ENCODE measurements at regions not wholly inside any gene's neighbourhood (a gene's known extent, or its start where the extent isn't known, plus 50 kb on each side); places are given as distances from the start of the nearest gene placed in this dataset.

DNA sequence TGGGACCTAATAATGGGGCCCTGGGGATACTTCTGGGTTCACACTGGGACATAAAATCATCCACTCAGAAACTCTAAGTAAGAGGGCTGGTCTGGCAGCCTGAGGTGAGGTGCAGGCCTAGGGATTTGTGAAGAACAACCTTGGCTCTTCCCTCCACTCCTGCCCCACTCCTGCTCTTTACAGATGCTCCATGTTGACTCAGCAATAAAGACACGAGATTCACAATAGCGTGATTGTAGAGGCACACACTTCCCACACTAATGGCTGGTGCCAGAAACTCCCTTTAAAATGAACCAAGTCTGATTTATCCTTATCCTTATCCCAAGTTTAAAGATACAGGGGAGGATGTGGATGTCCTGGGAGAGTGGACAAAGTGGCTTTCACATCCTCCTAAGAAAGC is 228.2 kb downstream of the ACTR3 start:
- Histone ChIP-seq H3K9me3 (ENCODE audit: insufficient read depth, low read length) (no peaks in the 10 kb centered on the region), H2AFZ (ENCODE audit: low read depth, low read length) (no peak overlapping the region), H3K27me3 (ENCODE audit: low read depth, low read length) (0 out of 2 replicates have a peak, but pooled peaks cover 5% of the 10 kb centered on the region), H3K9ac (ENCODE audit: low read length) (no peak overlapping the region), H4K20me1 (ENCODE audit: insufficient read depth, low read length) (no peaks in the 10 kb centered on the region), H3K4me3 (ENCODE audit: low read length) (no peak overlapping the region), H3K27ac (ENCODE audit: low read length) (no peak overlapping the region), H3K79me2 (ENCODE audit: low read length) (no peaks in the 10 kb centered on the region), H3K4me2 (ENCODE audit: low read length) (no peak overlapping the region), H3K4me1 (ENCODE audit: low read length) (no peaks in the 10 kb centered on the region), H3K36me3 (replicated peaks; ENCODE audit: low read depth, low read length) (no peaks in the 10 kb centered on the region)
- TF ChIP-seq CTCF (IDR thresholded peaks at IDR 0.05; ENCODE audit: low read depth, low read length), result no peak
- TF ChIP-seq EZH2phosphoT487 (IDR thresholded peaks at IDR 0.05; ENCODE audit: low read depth), result no peak

- H2AFZ ChIP-seq (ENCODE audit: low read depth, low read length), result no peak overlapping the region
- H4K20me1 ChIP-seq (ENCODE audit: insufficient read depth, low read length), result no peaks in the 10 kb centered on the region
- TF ChIP-seq EZH2phosphoT487 (IDR thresholded peaks at IDR 0.05; ENCODE audit: low read depth), result no peak
- TF ChIP-seq CTCF (IDR thresholded peaks at IDR 0.05; ENCODE audit: low read depth, low read length), result no peak
- no peaks in the 10 kb centered on the region for H3K9me3 ChIP-seq (ENCODE audit: insufficient read depth, low read length)
- no peaks in the 10 kb centered on the region for H3K4me1 ChIP-seq (ENCODE audit: low read length)
- peaks cover 5% of the 10 kb centered on the region; the same call in 1 of the 2 replicates for H3K27me3 ChIP-seq (ENCODE audit: low read depth, low read length)
- H3K4me3 ChIP-seq (ENCODE audit: low read length), result no peak overlapping the region
- H3K4me2 ChIP-seq (ENCODE audit: low read length), result no peak overlapping the region
- no peak overlapping the region for H3K27ac ChIP-seq (ENCODE audit: low read length)
- no peaks in the 10 kb centered on the region for H3K79me2 ChIP-seq (ENCODE audit: low read length)
- no peaks in the 10 kb centered on the region for H3K36me3 ChIP-seq (replicated peaks; ENCODE audit: low read depth, low read length)
- H3K9ac ChIP-seq (ENCODE audit: low read length), result no peak overlapping the region
Measured at GRCh38 chr2:114119862-114120261, 230.0 kb downstream of the ACTR3 start.

DNA sequence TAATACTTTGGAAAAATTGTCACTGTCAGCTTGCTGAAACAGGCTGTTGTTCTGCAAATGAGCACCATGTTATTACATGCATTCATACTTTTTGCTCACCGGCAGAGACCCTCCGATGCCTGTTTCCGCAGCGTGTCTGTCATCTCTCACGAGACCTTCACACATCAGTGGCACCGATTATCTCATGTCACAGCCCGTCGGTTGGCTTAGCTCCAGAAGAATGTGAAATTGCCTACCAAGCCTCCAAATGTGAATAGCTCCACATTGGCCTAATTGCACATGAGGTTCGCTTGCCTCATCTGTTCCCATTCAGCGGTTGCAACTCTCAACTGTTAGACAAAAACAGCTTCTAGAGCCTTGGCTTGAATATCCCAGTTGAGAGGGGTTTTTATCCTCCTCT is 233.0 kb downstream of the ACTR3 start:
- Histone ChIP-seq H3K27ac (ENCODE audit: low read length) (no peak overlapping the region), H3K36me3 (replicated peaks; ENCODE audit: low read depth, low read length) (no peaks in the 10 kb centered on the region), H3K4me3 (ENCODE audit: low read length) (no peak overlapping the region), H4K20me1 (ENCODE audit: insufficient read depth, low read length) (no peaks in the 10 kb centered on the region), H3K4me2 (ENCODE audit: low read length) (no peak overlapping the region), H3K79me2 (ENCODE audit: low read length) (no peaks in the 10 kb centered on the region), H3K9me3 (ENCODE audit: insufficient read depth, low read length) (no peaks in the 10 kb centered on the region), H3K4me1 (ENCODE audit: low read length) (no peaks in the 10 kb centered on the region), H2AFZ (ENCODE audit: low read depth, low read length) (no peak overlapping the region), H3K27me3 (ENCODE audit: low read depth, low read length) (peaks cover 5% of the 10 kb centered on the region; the same call in 1 of the 2 replicates), H3K9ac (ENCODE audit: low read length) (no peak overlapping the region)
- TF ChIP-seq EZH2phosphoT487 (IDR thresholded peaks at IDR 0.05; ENCODE audit: low read depth) (no peak), CTCF (IDR thresholded peaks at IDR 0.05; ENCODE audit: low read depth, low read length) (no peak)

GRCh38 chr2:114123925-114124324 is 234.0 kb downstream of the ACTR3 start:
- Histone ChIP-seq H3K4me3 (ENCODE audit: low read length) (no peak overlapping the region), H4K20me1 (ENCODE audit: insufficient read depth, low read length) (no peaks in the 10 kb centered on the region), H3K4me2 (ENCODE audit: low read length) (no peak overlapping the region), H3K27ac (ENCODE audit: low read length) (no peak overlapping the region), H3K27me3 (ENCODE audit: low read depth, low read length) (peaks cover 5% of the 10 kb centered on the region; the same call in 1 of the 2 replicates), H3K36me3 (replicated peaks; ENCODE audit: low read depth, low read length) (no peaks in the 10 kb centered on the region), H3K9me3 (ENCODE audit: insufficient read depth, low read length) (no peaks in the 10 kb centered on the region), H3K79me2 (ENCODE audit: low read length) (no peaks in the 10 kb centered on the region), H2AFZ (ENCODE audit: low read depth, low read length) (no peak overlapping the region), H3K4me1 (ENCODE audit: low read length) (no peaks in the 10 kb centered on the region), H3K9ac (ENCODE audit: low read length) (no peak overlapping the region)
- TF ChIP-seq EZH2phosphoT487 (IDR thresholded peaks at IDR 0.05; ENCODE audit: low read depth) (no peak), CTCF (IDR thresholded peaks at IDR 0.05; ENCODE audit: low read depth, low read length) (no peak)

Data from OCI-LY3 (cell line).